GM12865 (cell line): ENCODE measurements at regions not wholly inside any gene's neighbourhood (a gene's known extent, or its start where the extent isn't known, plus 50 kb on each side); places are given as distances from the start of the nearest gene placed in this dataset.

ENCODE experiments used
- DNase-seq: peaks from one replicate; pipeline ENCODE4 v3.0.0; 2010; ENCODE audit warnings: low read depth
- H3K4me3 ChIP-seq: 2 replicates; pipeline ENCODE4 v1.5.1; 2011; ENCODE audit warnings: mild to moderate bottlenecking, low read depth, low read length, control low read depth
- TF ChIP-seq, protein P1 (sequence below): IDR thresholded peaks from 2 replicates; pipeline ENCODE4 v1.5.1; 2011; ENCODE audit warnings: low read length, control low read depth, low read depth, inconsistent platforms; ENCODE audit not compliant: insufficient read depth; ENCODE audit errors: missing control alignments

DNA sequence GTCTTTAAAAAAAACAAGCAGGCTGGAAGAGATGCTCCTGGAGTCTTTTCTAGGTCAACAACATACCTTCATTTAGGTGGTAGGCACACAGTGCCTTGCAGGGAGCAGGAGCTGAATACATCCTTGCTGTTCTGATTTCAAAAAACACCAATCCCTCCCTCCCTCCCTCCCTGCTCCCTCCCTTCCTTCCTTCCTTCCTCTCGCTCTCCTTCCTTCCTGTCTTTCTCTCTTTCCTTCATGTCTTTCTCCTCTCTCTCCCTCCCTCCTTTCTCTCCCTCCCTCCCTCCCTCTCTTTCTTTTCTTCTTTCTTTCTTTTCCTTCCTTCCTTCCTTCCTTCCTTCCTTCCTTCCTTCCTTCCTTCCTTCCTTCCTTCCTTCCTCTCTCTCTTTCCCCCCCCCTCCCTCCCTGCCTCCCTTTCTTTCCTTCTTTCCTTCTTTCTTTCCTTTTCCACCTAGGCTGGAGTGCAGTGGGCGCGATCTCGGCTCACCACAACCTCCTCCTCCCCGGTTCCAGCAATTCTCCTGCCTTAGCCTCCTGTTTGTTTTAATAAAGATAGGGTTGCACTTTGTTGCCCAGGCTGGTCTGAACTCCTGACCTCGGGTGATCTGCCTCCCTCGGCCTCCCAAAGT, 245.1 kb downstream of the MIAT start:
- no peak for DNase-seq
- no peak overlapping the region for H3K4me3 ChIP-seq
- TF ChIP-seq, protein P1, sequence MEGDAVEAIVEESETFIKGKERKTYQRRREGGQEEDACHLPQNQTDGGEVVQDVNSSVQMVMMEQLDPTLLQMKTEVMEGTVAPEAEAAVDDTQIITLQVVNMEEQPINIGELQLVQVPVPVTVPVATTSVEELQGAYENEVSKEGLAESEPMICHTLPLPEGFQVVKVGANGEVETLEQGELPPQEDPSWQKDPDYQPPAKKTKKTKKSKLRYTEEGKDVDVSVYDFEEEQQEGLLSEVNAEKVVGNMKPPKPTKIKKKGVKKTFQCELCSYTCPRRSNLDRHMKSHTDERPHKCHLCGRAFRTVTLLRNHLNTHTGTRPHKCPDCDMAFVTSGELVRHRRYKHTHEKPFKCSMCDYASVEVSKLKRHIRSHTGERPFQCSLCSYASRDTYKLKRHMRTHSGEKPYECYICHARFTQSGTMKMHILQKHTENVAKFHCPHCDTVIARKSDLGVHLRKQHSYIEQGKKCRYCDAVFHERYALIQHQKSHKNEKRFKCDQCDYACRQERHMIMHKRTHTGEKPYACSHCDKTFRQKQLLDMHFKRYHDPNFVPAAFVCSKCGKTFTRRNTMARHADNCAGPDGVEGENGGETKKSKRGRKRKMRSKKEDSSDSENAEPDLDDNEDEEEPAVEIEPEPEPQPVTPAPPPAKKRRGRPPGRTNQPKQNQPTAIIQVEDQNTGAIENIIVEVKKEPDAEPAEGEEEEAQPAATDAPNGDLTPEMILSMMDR, result no peak

DNA sequence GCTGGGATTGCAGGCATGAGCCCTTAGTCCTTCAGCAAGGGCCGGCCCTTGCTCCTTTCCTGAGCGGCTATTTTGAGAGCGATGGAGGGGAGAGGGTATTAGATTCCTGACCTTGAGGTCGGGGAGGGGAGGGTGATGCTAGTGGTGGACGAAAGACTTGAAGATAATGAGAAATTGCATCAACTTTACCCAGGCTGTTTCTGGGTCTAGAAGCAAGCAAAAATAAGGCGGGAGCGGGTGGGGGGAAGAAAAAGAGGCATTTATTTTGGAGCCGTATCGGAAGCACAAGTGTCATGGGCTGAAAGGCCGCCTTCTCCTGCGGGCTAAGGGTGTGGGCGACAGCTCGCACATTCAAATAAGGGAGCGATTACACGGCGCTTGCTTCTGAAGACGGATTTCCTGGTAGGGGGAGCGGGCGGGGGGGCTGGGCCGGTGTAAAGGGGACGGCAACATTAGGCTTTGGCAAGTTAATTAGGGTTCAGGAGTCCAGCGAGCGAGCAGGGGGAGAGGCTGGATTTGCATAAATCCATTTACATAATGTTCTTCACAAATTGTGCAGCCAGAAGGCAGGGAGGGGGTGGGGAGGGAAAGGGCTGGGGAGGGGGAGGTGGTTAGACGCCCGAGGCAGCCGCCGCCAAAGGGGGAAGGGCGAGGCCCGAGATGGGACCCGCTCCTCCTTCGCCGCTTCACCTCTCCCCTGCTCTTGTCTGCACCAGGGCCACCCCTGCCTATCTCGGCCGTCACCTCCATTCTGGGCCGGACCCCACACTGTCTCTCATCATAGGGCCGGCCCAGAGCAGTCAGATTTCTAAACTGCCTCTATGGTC, 245.9 kb downstream of the MIAT start:
- H3K4me3 ChIP-seq, result no peak overlapping the region
- TF ChIP-seq, protein P1, result no peak
- DNase-seq, result no peak

DNA sequence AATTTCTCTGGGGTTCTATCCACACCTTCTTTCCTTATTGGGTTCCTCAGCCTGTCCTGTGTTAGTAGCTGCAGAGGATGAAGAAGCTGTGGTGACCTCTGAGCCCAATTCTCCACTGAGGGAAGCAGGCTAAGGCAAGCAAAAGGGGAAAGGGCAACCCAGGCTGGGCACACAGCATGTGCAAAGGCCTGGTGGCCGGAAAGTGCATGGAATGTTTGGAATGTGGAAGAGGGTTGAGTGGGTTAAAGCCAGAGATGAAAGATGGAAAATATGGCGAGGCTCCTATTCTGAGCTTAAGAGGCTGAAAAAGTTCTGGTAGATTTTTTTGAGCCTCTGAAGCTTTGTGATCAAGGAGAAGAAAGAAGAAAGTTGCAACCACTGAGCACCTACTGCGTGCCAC, 247.1 kb downstream of the MIAT start:
- no peak for DNase-seq
- TF ChIP-seq, protein P1, result no peak
- no peak overlapping the region for H3K4me3 ChIP-seq

DNA sequence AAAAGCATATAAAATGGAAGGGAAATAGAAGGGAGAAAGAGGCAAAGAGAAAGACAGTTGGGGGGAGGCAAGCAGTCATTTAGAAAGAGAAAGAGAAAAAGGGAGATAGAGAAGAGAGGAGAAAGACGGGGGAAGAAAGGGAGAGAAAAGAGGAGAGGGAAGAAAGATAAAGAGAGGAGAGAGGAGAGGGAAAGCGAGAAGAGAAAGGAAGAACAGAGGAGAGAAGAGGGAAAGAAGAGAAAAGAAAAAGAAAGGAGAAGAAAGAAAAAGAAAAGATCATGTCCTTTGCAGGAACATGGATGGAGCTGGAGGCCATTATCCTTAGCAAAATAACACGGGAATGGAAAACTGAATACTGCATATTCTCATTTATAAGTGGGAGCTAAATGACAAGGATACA, 247.7 kb downstream of the MIAT start:
- TF ChIP-seq, protein P1, result no peak
- DNase-seq, result no peak
- H3K4me3 ChIP-seq, result no peak overlapping the region

DNA sequence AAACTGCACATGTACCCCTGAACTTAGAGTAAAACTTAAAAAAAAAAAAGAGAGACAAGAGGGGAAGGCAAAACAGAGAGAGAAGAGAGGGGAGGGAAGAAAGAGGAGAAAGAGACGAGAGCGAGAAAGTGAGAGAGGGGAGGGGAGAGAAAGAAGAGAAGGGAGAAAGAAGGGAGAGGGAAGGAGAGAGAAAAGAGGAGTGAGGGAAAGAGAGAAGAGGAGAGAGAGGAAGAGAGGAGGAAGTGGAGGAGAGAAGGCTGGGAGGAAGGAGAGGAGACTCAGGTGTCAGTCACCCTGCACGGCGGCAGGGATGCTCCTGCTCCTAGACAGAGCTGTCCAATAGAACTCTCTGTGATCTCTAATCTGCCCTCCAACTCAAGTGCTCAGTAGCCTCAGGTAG, 248.3 kb downstream of the MIAT start:
- no peak for DNase-seq
- H3K4me3 ChIP-seq, result no peak overlapping the region
- TF ChIP-seq, protein P1, result no peak

DNA sequence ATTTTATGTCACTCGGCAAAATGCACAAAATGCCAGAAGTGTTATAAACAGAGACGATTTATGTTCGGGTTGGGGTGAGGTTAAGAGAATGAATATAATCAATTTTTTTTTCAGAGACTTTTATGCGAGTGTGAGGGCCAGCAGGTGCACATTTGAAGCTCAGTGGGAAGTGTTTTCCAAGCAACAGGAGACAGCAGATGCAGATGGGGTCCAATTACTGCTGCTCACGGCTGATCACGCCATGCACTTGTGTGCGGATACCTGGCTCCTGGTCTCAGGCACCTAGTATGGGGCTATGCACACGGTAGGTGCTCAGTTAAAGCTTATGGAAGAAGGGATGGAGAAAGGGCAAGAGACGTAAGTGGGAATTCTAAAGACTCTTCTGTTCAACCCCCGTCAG, 249.1 kb downstream of the MIAT start:
- DNase-seq, result no peak
- no peak overlapping the region for H3K4me3 ChIP-seq
- TF ChIP-seq, protein P1, result no peak
